ENCODE measurements at regions not wholly inside any gene's neighbourhood (a gene's known extent, or its start where the extent isn't known, plus 50 kb on each side); places are given as distances from the start of the nearest gene placed in this dataset.
"Not testable (repeated sequence)": the region's sequence is repeated elsewhere in the genome, so short reads cannot be mapped to it uniquely, and the experiment has no call there.

- peak; percentile 81 for DNase-seq
Observed at GRCh38 chr12:93080994-93081809, 152.1 kb upstream of the EEA1 start.

GRCh38 chr12:93081810-93082165 is 152.7 kb upstream of the EEA1 start:
- no peak for DNase-seq

- no peak for DNase-seq
Observed at GRCh38 chr12:93085383-93086287, 156.5 kb upstream of the EEA1 start.

- no peak for DNase-seq
Observed at GRCh38 chr12:93086288-93086727, 157.2 kb upstream of the EEA1 start.

- DNase-seq = no peak
Observed at GRCh38 chr12:93087840-93088610, 158.9 kb upstream of the EEA1 start.

GRCh38 chr12:93089805-93090569 is 160.9 kb upstream of the EEA1 start:
- DNase-seq = peak; percentile 76

GRCh38 chr12:93090731-93091172 is 161.7 kb upstream of the EEA1 start:
- peak; percentile 72 for DNase-seq

GRCh38 chr12:93091886-93092648 is 163.0 kb upstream of the EEA1 start:
- no peak for DNase-seq

GRCh38 chr12:93092649-93092945 is 163.5 kb upstream of the EEA1 start:
- no peak for DNase-seq

GRCh38 chr12:93093243-93093642 is 164.1 kb upstream of the EEA1 start:
- no peak for DNase-seq

GRCh38 chr12:93094222-93094621 is 165.1 kb upstream of the EEA1 start:
- not testable (repeated sequence) for DNase-seq

GRCh38 chr12:93094988-93095737 is 166.1 kb upstream of the EEA1 start:
- no peak for DNase-seq

- DNase-seq = no peak
Observed at GRCh38 chr12:93097417-93097816, 168.3 kb upstream of the EEA1 start.

GRCh38 chr12:93098077-93098476 is 169.0 kb upstream of the EEA1 start:
- no peak for DNase-seq

- peak; percentile 54 for DNase-seq
Observed at GRCh38 chr12:93099792-93100191, 170.7 kb upstream of the EEA1 start.

- DNase-seq = peak; percentile 81
Observed at GRCh38 chr12:93100610-93101009, 171.5 kb upstream of the EEA1 start.

GRCh38 chr12:93101367-93101766 is 172.3 kb upstream of the EEA1 start:
- no peak for DNase-seq

- DNase-seq = no peak
Observed at GRCh38 chr12:93102312-93102711, 173.2 kb upstream of the EEA1 start.

- no peak for DNase-seq
Observed at GRCh38 chr12:93102744-93103143, 173.6 kb upstream of the EEA1 start.

- DNase-seq = no peak
Observed at GRCh38 chr12:93103154-93103553, 174.1 kb upstream of the EEA1 start.

- no peak for DNase-seq
Observed at GRCh38 chr12:93104535-93104934, 175.4 kb upstream of the EEA1 start.

Measured in fibroblast of upper back skin (primary cell).